ENCODE measurements at regions not wholly inside any gene's neighbourhood (a gene's known extent, or its start where the extent isn't known, plus 50 kb on each side); places are given as distances from the start of the nearest gene placed in this dataset.

- no peak for DNase-seq
Measured at GRCh38 chr12:14284184-14284722, 81.2 kb upstream of the ATF7IP start.

GRCh38 chr12:14289601-14290000 lies 75.9 kb upstream of the ATF7IP start:
- DNase-seq: no peak

- DNase-seq: no peak
Measured at GRCh38 chr12:14290951-14291350, 74.5 kb upstream of the ATF7IP start.

- DNase-seq: no peak
Measured at GRCh38 chr12:14303661-14304155, 61.8 kb upstream of the ATF7IP start.

- DNase-seq: no peak
Measured at GRCh38 chr12:14307004-14307403, 58.5 kb upstream of the ATF7IP start.

- DNase-seq: no peak
Measured at GRCh38 chr12:14308516-14308915, 57.0 kb upstream of the ATF7IP start.

- no peak for DNase-seq
Measured at GRCh38 chr12:14310866-14311265, 54.6 kb upstream of the ATF7IP start.

GRCh38 chr12:14313379-14314138 lies 51.9 kb upstream of the ATF7IP start:
- DNase-seq: no peak

- DNase-seq: no peak
Measured at GRCh38 chr12:14314801-14315200, 50.7 kb upstream of the ATF7IP start.

- DNase-seq: no peak
Measured at GRCh38 chr12:14315501-14315900, 50.0 kb upstream of the ATF7IP start.

All from CD4-positive, alpha-beta T cell treated with Interferon gamma for 1 hour (primary cell).